HG03039 (cell line): ENCODE measurements at regions not wholly inside any gene's neighbourhood (a gene's known extent, or its start where the extent isn't known, plus 50 kb on each side); places are given as distances from the start of the nearest gene placed in this dataset.
A peak's percentile ranks its signal among the peaks of the same experiment; 100 is the strongest.
"Not testable (repeated sequence)": the region's sequence is repeated elsewhere in the genome, so short reads cannot be mapped to it uniquely, and the experiment has no call there.

Experiments
- ATAC-seq: cut with Tn5 transposase; IDR thresholded peaks from one replicate; pipeline ENCODE4 v1.9.1; 2021; ENCODE audit warnings: mild to moderate bottlenecking, moderate library complexity; ENCODE audit not compliant: unreplicated experiment

GRCh38 chr4:49117951-49118350 lies 131.9 kb downstream of the CWH43 start:
- ATAC-seq = not testable (repeated sequence)

- ATAC-seq = peak; percentile 50
These were observed 132.5 kb downstream of the CWH43 start for GRCh38 chr4:49118379-49119212.

GRCh38 chr4:49119345-49119744 lies 133.3 kb downstream of the CWH43 start:
- ATAC-seq = peak; percentile 12

GRCh38 chr4:49120042-49120779 lies 134.1 kb downstream of the CWH43 start:
- ATAC-seq = peak; percentile 5

- ATAC-seq = peak; percentile 31
These were observed 134.7 kb downstream of the CWH43 start for GRCh38 chr4:49120804-49121203.

- ATAC-seq = not testable (repeated sequence)
These were observed 140.4 kb downstream of the CWH43 start for GRCh38 chr4:49126443-49126842.

- not testable (repeated sequence) for ATAC-seq
These were observed 140.8 kb downstream of the CWH43 start for GRCh38 chr4:49126858-49127257.

- ATAC-seq = not testable (repeated sequence)
These were observed 143.3 kb downstream of the CWH43 start for GRCh38 chr4:49129385-49129784.

- not testable (repeated sequence) for ATAC-seq
These were observed 143.8 kb downstream of the CWH43 start for GRCh38 chr4:49129870-49130269.

GRCh38 chr4:49130724-49131123 lies 144.6 kb downstream of the CWH43 start:
- ATAC-seq = not testable (repeated sequence)

GRCh38 chr4:49137043-49137442 lies 151.0 kb downstream of the CWH43 start:
- peak; percentile 38 for ATAC-seq

GRCh38 chr4:49137961-49138360 lies 151.9 kb downstream of the CWH43 start:
- ATAC-seq = not testable (repeated sequence)

GRCh38 chr4:49138818-49139217 lies 152.7 kb downstream of the CWH43 start:
- ATAC-seq = not testable (repeated sequence)

GRCh38 chr4:49139513-49139912 lies 153.4 kb downstream of the CWH43 start:
- ATAC-seq = not testable (repeated sequence)

- ATAC-seq = not testable (repeated sequence)
These were observed 154.3 kb downstream of the CWH43 start for GRCh38 chr4:49140351-49140750.

- ATAC-seq = not testable (repeated sequence)
These were observed 155.9 kb downstream of the CWH43 start for GRCh38 chr4:49141955-49142354.

GRCh38 chr4:49147143-49147542 lies 161.1 kb downstream of the CWH43 start:
- ATAC-seq = peak; percentile 54

- not testable (repeated sequence) for ATAC-seq
These were observed 161.5 kb downstream of the CWH43 start for GRCh38 chr4:49147596-49147995.

- ATAC-seq = peak; percentile 74
These were observed 163.2 kb downstream of the CWH43 start for GRCh38 chr4:49149006-49149975.

GRCh38 chr4:49150351-49151083 lies 164.4 kb downstream of the CWH43 start:
- not testable (repeated sequence) for ATAC-seq
